GM18907 (cell line): ENCODE measurements at regions not wholly inside any gene's neighbourhood (a gene's known extent, or its start where the extent isn't known, plus 50 kb on each side); places are given as distances from the start of the nearest gene placed in this dataset.
"Not testable (repeated sequence)": the region's sequence is repeated elsewhere in the genome, so short reads cannot be mapped to it uniquely, and the experiment has no call there.

Source experiments
- ATAC-seq: cut with Tn5 transposase; IDR thresholded peaks from one replicate; pipeline ENCODE4 v1.9.1; 2021; ENCODE audit warnings: mild to moderate bottlenecking, moderate library complexity; ENCODE audit not compliant: unreplicated experiment

DNA sequence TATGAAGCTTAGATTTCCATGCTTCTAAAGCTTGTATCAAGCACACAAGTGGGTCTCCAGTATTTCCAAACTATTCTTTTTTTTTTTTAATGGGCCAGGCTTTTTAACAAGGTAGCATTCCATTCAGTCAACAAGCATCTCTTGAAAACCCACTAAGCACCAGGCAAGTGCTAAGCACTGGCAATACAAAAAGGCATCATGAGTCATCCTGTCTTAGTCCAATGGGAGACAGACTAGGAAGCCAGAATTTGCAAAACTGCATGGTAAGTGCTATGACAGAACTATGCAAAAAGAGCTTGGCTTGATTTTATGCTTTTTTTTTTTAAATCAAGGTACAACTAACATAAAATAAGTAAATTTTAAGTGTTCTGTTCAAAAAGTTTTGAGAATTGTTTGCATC is 109.3 kb upstream of the DST start:
- no peak for ATAC-seq

- no peak for ATAC-seq
Observed at GRCh38 chr6:56751604-56752003, 108.9 kb upstream of the DST start.

DNA sequence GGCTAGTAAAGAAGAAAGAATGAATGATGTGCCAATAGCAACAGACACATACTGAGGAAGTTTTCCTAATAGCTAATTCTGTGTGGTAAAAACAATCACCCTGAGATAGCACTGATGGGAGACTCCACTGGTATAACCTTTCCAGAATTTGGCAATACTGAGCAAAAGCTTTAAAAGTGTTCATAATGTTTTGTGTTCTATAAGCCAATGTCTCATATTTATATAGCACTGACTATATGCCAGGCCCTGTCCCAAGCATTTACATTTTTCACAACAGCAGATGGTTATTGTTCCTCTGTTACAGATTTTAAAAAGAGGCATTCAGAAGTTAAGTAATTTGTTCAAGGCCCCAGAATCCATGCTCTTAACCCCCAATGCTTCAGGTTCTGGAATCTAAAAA is 108.0 kb upstream of the DST start:
- ATAC-seq: no peak

DNA sequence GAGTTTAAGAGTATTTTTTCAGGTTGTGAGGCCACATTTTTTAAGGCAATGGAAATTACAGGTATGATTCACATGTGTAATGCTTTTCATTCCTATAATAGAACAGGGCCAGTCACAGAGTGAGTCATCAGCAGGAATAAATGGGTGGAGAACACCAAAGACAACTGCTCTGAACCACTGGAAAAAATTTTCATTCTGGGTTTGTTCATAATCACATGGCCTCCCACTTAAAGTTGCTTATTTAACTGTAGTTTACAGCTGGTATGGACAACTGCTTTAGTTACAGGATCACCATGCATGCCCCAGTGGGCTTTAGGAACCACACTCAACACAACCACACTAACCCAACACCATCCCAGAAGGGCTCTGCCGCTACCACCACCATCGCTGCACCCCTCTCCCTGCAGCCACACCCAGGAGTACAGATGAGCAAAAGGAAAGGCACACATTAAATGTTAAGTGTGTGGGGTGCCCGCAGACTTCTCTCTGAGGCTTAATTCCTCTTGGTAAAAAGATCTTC is 107.0 kb upstream of the DST start:
- ATAC-seq: no peak

DNA sequence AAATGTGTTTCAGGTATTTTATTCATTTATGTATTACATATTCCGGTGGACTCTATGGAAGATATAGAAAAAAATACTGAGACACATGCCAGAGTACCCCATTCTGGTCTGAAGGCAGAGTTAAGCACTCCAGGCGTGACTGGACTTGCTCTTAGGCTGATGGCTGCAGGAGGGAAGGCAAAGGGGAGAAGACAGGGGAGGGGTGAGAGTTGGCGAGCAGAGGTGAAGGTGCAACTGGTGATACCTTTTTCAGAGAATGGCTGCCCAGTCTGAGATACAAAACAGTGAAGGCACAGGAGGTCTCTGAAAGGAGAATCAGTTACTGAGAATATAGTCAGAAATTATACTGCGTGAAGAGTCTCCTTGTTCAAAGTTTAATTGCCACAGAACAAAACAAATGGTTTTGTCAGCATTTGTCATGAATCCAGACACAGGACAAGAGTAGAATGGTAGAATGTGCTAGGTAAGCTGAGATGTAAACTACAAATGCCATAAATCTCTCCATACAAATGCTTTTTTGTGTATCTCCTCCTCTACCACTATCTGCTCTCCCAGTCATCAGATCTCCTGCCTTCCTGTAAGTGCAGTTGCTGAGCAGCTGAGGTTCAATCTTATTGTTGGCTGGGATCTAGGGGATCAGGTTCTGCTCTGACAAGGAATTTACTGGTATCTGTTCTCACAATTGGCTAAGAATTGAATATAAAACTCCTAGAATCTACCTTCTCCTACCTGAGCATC is 104.2 kb upstream of the DST start:
- ATAC-seq: no peak

GRCh38 chr6:56745971-56746370 is 103.3 kb upstream of the DST start:
- no peak for ATAC-seq

GRCh38 chr6:56745081-56745480 is 102.4 kb upstream of the DST start:
- no peak for ATAC-seq

GRCh38 chr6:56744528-56744927 is 101.8 kb upstream of the DST start:
- no peak for ATAC-seq

DNA sequence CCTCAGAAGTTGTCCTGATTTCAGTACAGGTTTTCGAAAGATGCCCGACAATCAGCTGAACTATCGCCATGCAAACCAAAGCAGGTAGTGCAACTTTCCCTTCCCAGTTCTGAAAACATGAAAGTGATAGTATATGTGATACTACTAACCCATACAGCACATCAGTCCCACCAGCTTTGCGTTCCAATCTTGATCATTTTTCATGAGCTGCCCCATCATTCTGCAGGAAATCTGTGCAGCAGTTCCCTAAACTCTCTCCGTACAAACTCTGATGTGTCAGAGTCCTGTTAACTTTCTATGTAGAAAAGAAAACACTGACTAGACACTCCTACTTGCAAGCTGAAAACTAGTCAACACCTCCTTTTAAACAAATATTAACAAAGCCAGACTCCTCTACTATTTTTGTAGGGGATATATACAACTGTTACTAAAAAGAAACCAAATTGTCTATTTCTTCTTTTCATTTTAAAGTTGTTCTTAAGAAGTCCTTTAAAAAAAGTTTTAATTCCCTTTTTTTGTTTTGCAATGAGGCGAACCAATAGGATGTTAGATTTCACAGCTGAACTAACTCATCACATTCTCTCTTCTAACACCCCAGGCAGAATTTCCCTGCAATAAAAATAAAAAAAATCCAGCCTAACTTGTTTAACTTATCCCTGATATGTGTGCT is 99.6 kb upstream of the DST start:
- peak; percentile 54 for ATAC-seq

- no peak for ATAC-seq
Observed at GRCh38 chr6:56741472-56741871, 98.8 kb upstream of the DST start.

GRCh38 chr6:56739836-56740815 is 97.4 kb upstream of the DST start:
- no peak for ATAC-seq

GRCh38 chr6:56736804-56737203 is 94.1 kb upstream of the DST start:
- ATAC-seq: no peak

DNA sequence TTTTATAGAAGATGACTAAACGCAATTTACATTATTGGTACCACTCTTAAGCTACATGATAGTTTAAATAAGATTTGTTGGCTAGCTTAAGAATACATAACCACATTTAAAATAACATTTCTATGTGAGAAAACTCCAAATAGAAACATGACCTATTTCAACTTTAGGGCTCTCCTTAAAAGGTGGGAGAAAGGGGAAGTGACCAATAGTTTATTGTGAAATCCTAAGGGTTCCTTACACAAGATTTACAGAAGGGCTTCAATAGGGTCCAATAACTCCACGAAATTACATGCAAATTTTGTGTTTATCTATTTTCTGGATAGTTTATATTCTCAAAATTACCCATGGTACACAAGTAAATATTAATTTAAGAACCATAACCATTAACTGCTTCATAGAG is 91.6 kb upstream of the DST start:
- no peak for ATAC-seq

DNA sequence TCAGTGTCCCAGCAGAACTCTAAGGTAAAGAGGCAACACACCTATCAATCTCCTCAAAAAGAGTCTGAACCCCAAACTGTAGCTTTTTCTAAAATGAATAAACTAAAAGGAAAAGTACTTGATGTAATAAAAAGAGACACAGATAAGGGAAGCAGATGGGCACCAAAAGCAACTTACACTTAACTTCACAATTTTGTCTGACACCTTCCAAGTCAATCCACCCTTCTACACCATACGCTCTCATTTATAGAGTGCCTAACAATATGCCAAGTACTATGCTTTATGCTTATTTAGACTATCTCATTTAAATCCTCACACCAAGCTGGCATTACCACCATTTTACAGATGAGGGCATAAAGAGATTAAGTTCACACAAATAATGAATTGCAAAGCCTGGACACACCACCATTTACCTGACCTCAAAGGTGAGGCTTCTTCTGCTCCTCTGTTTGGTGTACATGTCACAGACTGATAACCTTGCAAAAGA is 90.6 kb upstream of the DST start:
- ATAC-seq: no peak

DNA sequence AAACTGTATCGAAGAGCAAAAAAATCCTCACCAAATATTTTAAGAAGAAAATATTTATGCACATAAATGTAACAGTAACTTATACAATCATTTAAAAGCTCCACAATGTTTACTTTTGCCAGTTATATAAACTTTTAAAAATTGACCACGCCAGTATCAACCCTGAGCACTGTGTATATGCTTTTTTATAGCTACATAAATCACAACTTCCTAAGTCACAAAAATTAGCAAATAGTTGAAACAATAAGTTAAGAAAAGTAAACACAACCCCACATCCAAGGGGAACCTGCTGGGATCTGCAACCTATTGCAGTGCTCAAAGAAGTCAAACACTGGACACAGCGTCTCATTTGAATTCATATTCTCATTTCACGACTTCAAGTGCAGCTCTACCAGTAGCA is 89.8 kb upstream of the DST start:
- no peak for ATAC-seq

- no peak for ATAC-seq
Observed at GRCh38 chr6:56730663-56731529, 88.2 kb upstream of the DST start.

GRCh38 chr6:56729719-56730118 is 87.0 kb upstream of the DST start:
- ATAC-seq: no peak

DNA sequence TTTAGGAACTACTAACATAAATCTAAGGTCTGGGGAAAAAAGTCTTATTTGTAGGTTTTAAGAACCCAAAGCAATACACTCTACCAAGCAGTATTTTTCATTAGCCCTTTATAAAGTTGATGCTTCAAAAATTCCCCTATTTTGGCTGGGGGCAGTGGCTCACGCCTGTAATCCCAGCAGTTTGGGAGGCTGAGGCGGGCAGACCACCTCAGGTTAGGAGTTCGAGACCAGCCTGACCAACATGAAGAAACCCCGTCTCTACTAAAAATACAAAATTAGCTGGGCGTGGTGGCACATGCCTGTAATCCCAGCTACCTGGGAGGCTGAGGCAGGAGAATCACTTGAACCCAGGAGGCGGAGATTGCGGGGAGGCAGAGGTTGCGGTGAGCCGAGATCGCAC is 86.5 kb upstream of the DST start:
- ATAC-seq: not testable (repeated sequence)

GRCh38 chr6:56727097-56727850 is 84.6 kb upstream of the DST start:
- no peak for ATAC-seq
